A549 (cell line): ENCODE measurements at regions not wholly inside any gene's neighbourhood (a gene's known extent, or its start where the extent isn't known, plus 50 kb on each side); places are given as distances from the start of the nearest gene placed in this dataset.

Experiments
- ATAC-seq, 2 experiments: fragments of 200-7000 bp in 1 of 2; fragments of >200 bp in 1 of 2; cut with Nextera tagmentation in 1 of 2; cut with Tn5 transposase in 1 of 2; 3 replicates each; pipeline versions ENCODE4 v1.8.0 to v1.9.1; 2018 to 2020; ENCODE audit warnings: mild to moderate bottlenecking in 1 of 2, moderate library complexity in 1 of 2
- CTCF ChIA-PET: fragments of 300-600 bp; sonication (Branson Sonifier 250); formaldehyde crosslinking; extraction: SDS; loops from one replicate; lab custom pipeline; 2021; ENCODE audit warnings: antibody characterized with exemption, inconsistent platforms; lab: Yijun Ruan, JAX
- POLR2A ChIA-PET: fragments of 350-600 bp; formaldehyde crosslinking; extraction: SDS; loops from one replicate; lab custom pipeline; 2021; ENCODE audit warnings: antibody characterized with exemption, inconsistent platforms; lab: Yijun Ruan, JAX
- DNase-seq, 2 experiments: peaks; one replicate each; pipeline versions ENCODE4 v3.0.0 to v3.0.0-alpha.2; 2011 to 2016; ENCODE audit warnings: low read depth in 1 of 2, low spot score in 1 of 2
- FAIRE-seq: peaks from 2 replicates; lab custom pipeline; 2011; peaks lifted over from hg19 to GRCh38; lab: Jason Lieb, UNC
- H3K27ac ChIP-seq, 2 experiments: fragments of >200 bp; sonication (Bioruptor Twin); formaldehyde crosslinking; 3 replicates each; pipeline ENCODE4 v1.5.1; 2016 to 2017
- H3K4me1 ChIP-seq: fragments of >200 bp; sonication (Bioruptor Twin); formaldehyde crosslinking; 3 replicates; pipeline ENCODE4 v1.6.1; 2016
- H3K4me2 ChIP-seq: fragments of >200 bp; sonication (Bioruptor Twin); formaldehyde crosslinking; 3 replicates; pipeline ENCODE4 v1.6.1; 2016
- H3K4me3 ChIP-seq: fragments of >200 bp; sonication (Bioruptor Twin); formaldehyde crosslinking; 3 replicates; pipeline ENCODE4 v1.5.1; 2016
- H3K9me3 ChIP-seq: fragments of >200 bp; sonication (Bioruptor Twin); formaldehyde crosslinking; 3 replicates; pipeline ENCODE4 v1.6.1; 2016
- BHLHE40 ChIP-seq: IDR thresholded peaks from 2 replicates; pipeline ENCODE4 v1.6.1; 2012; ENCODE audit warnings: low read depth, low read length, inconsistent platforms
- CBX2 ChIP-seq: fragments of 200-600 bp; sonication (generic); IDR thresholded peaks from 2 replicates; pipeline ENCODE4 v1.6.1; 2016; ENCODE audit warnings: low read depth, mild to moderate bottlenecking, borderline replicate concordance
- CBX8 ChIP-seq: fragments of 200-600 bp; sonication (generic); IDR thresholded peaks from 2 replicates; pipeline ENCODE4 v1.6.1; 2016
- CTCF ChIP-seq: fragments of >200 bp; sonication (Bioruptor Twin); formaldehyde crosslinking; IDR thresholded peaks from 3 replicates; pipeline ENCODE4 v1.5.1; 2016
- E2F6 ChIP-seq: IDR thresholded peaks from 2 replicates; pipeline ENCODE4 v1.6.1; 2012; ENCODE audit warnings: low read depth, borderline replicate concordance
- ELK1 ChIP-seq: fragments of 150-350 bp; IDR thresholded peaks from 2 replicates; pipeline ENCODE4 v1.6.1; 2014; ENCODE audit warnings: low read depth, mild to moderate bottlenecking, low read length
- FOSL2 ChIP-seq, 2 experiments: fragments of 450-650 bp in 1 of 2; fragments of >200 bp in 1 of 2; sonication (Bioruptor Twin) in 1 of 2; formaldehyde crosslinking; IDR thresholded peaks; 2 replicates each; pipeline versions ENCODE4 v1.5.0 to v1.6.1; 2016 to 2020; ENCODE audit warnings: mild to moderate bottlenecking in 1 of 2, moderate library complexity in 1 of 2
- GATA3 ChIP-seq: IDR thresholded peaks from 2 replicates; pipeline ENCODE4 v1.6.1; 2012; ENCODE audit warnings: borderline replicate concordance
- HEYL ChIP-seq: fragments of 250-450 bp; sonication (Bioruptor Pico); IDR thresholded peaks from 2 replicates; pipeline ENCODE4 v1.8.0; 2021; ENCODE audit warnings: mild to moderate bottlenecking, moderate library complexity
- HMGXB4 ChIP-seq: fragments of 250-450 bp; sonication (Bioruptor Pico); IDR thresholded peaks from 2 replicates; pipeline ENCODE4 v1.5.0; 2021; ENCODE audit warnings: mild to moderate bottlenecking, moderate library complexity, borderline replicate concordance
- HOXA7 ChIP-seq: fragments of 250-450 bp; sonication (Bioruptor Pico); IDR thresholded peaks from 2 replicates; pipeline ENCODE4 v1.5.0; 2020; ENCODE audit warnings: mild to moderate bottlenecking, moderate library complexity
- JUN ChIP-seq, 2 experiments: fragments of >200 bp; sonication (Bioruptor Twin); formaldehyde crosslinking; IDR thresholded peaks; 2 replicates in 1 of 2; 3 replicates in 1 of 2; pipeline ENCODE4 v1.6.1; 2016 to 2017
- JUNB ChIP-seq: fragments of >200 bp; sonication (Bioruptor Twin); formaldehyde crosslinking; IDR thresholded peaks from 2 replicates; pipeline ENCODE4 v1.6.1; 2016
- NR3C1 ChIP-seq: fragments of >200 bp; sonication (Bioruptor Twin); formaldehyde crosslinking; IDR thresholded peaks from 3 replicates; pipeline ENCODE4 v1.6.1; 2017
- POLR2A ChIP-seq: IDR thresholded peaks from 2 replicates; pipeline ENCODE4 v1.6.1; 2012; ENCODE audit warnings: mild to moderate bottlenecking, low read length
- RARB ChIP-seq: fragments of 250-450 bp; sonication (Bioruptor Pico); IDR thresholded peaks from 2 replicates; pipeline ENCODE4 v1.8.0; 2021; ENCODE audit warnings: mild to moderate bottlenecking, moderate library complexity
- RNF2 ChIP-seq: fragments of 200-600 bp; sonication (generic); IDR thresholded peaks from 2 replicates; pipeline ENCODE4 v1.6.1; 2016; ENCODE audit warnings: low read depth, mild to moderate bottlenecking, antibody characterized with exemption, moderate library complexity, borderline replicate concordance
- SMC3 ChIP-seq: fragments of >200 bp; sonication (Bioruptor Twin); formaldehyde crosslinking; IDR thresholded peaks from 3 replicates; pipeline ENCODE4 v1.6.1; 2018; ENCODE audit warnings: inconsistent platforms
- USF2 ChIP-seq: fragments of 450-650 bp; IDR thresholded peaks from 2 replicates; pipeline ENCODE4 v1.6.1; 2014; ENCODE audit warnings: antibody characterized with exemption
- ZFP36 ChIP-seq: fragments of 450-650 bp; IDR thresholded peaks from 2 replicates; pipeline ENCODE4 v1.6.1; 2014; ENCODE audit warnings: borderline replicate concordance; ENCODE audit not compliant: partially characterized antibody
- WGBS: methylation state at CpG from one replicate; pipeline ENCODE4 v1.1.6; 2017; ENCODE audit errors: missing lambda C conversion rate; 5-methylcytosine and 5-hydroxymethylcytosine counted together
- TF ChIP-seq, protein P1 (sequence below): fragments of >200 bp; sonication (Bioruptor Twin); formaldehyde crosslinking; IDR thresholded peaks from 3 replicates; pipeline ENCODE4 v1.6.1; 2016
- TF ChIP-seq, protein P2 (sequence below): fragments of 200-600 bp; sonication (generic); IDR thresholded peaks from 2 replicates; pipeline ENCODE4 v1.6.1; 2016; ENCODE audit warnings: antibody characterized with exemption, mild to moderate bottlenecking, moderate library complexity
- TF ChIP-seq, protein P3 (sequence below): IDR thresholded peaks from 2 replicates; pipeline ENCODE4 v1.6.1; 2012

DNA sequence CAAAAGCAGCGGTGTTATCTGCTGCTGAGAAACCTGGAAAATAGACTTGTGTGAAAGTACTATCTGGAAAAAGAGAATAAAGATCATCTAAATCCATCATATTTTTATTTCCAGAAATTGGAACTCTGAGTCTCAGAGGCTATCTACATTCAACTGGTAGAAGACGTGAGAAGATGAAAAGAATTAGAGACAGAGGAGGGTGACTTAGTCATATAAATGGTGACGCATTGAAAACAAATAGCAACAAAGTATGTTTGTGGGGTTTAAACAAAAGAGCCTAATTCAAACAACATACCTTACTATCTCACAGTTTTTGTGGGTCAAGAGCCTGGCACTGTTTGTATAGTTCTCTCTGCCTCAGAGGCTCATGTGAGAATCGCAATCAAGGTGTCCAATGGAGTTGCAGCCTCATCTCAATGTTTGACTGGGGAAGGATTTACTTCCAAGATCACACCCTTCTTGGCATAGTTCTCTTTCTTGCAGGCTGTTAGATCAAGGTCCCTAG is 757.1 kb upstream of the SLC35B3 start:
- Histone ChIP-seq H3K4me3 (no peak overlapping the region), H3K27ac (no peak overlapping the region), H3K4me2 (peak overlapping the region; percentile 44), H3K9me3 (no peaks in the 10 kb centered on the region), H3K4me1 (peaks cover 10% of the 10 kb centered on the region; the same call in 1 of the 3 replicates)
- WGBS: 39% methylated on average over 4 of the region's 4 CpGs
- ATAC-seq: peak; percentile 66 to 88
- TF ChIP-seq FOSL2 (IDR thresholded peaks at IDR 0.05) (no peak), FOSL2 (CRISPR knock-in tag; IDR thresholded peaks at IDR 0.05) (peak; percentile 66), GATA3 (peak; percentile 38; the same call in 1 of the 2 replicates)
- TF ChIP-seq, protein P1, sequence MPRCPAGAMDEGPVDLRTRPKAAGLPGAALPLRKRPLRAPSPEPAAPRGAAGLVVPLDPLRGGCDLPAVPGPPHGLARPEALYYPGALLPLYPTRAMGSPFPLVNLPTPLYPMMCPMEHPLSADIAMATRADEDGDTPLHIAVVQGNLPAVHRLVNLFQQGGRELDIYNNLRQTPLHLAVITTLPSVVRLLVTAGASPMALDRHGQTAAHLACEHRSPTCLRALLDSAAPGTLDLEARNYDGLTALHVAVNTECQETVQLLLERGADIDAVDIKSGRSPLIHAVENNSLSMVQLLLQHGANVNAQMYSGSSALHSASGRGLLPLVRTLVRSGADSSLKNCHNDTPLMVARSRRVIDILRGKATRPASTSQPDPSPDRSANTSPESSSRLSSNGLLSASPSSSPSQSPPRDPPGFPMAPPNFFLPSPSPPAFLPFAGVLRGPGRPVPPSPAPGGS: no peak
- ChIA-PET CTCF (no interaction called here), POLR2A (no interaction called here)
- FAIRE-seq: no peak
- DNase-seq: peak; percentile 2 to 38

DNA sequence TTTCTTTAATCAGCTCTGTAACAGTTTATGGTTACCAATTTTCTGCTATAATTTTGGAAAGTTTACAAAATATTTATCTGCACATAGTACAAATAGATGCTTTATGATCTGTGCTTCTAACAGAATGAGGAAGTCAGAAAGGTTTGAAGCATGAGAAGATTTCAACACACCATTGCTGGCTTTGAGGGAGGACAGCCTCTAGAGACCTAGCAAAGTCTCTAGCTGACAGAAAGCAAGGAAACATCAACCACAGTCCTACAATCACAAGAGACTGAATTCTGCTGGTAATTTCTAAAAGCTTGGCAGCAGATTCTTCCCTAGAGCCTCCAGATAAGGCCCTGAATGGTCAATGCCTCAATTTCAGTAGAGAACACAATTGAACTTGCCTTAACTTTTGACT is 750.8 kb upstream of the SLC35B3 start:
- Histone ChIP-seq H3K4me3 (no peak overlapping the region), H3K9me3 (no peaks in the 10 kb centered on the region), H3K4me2 (no peak overlapping the region), H3K27ac (no peak overlapping the region), H3K4me1 (no peaks in the 10 kb centered on the region)
- ATAC-seq: no peak
- DNase-seq: no peak
- no peak for FAIRE-seq
- ChIA-PET CTCF (no interaction called here), POLR2A (no interaction called here)
- TF ChIP-seq BHLHE40: no peak
- TF ChIP-seq, protein P2, sequence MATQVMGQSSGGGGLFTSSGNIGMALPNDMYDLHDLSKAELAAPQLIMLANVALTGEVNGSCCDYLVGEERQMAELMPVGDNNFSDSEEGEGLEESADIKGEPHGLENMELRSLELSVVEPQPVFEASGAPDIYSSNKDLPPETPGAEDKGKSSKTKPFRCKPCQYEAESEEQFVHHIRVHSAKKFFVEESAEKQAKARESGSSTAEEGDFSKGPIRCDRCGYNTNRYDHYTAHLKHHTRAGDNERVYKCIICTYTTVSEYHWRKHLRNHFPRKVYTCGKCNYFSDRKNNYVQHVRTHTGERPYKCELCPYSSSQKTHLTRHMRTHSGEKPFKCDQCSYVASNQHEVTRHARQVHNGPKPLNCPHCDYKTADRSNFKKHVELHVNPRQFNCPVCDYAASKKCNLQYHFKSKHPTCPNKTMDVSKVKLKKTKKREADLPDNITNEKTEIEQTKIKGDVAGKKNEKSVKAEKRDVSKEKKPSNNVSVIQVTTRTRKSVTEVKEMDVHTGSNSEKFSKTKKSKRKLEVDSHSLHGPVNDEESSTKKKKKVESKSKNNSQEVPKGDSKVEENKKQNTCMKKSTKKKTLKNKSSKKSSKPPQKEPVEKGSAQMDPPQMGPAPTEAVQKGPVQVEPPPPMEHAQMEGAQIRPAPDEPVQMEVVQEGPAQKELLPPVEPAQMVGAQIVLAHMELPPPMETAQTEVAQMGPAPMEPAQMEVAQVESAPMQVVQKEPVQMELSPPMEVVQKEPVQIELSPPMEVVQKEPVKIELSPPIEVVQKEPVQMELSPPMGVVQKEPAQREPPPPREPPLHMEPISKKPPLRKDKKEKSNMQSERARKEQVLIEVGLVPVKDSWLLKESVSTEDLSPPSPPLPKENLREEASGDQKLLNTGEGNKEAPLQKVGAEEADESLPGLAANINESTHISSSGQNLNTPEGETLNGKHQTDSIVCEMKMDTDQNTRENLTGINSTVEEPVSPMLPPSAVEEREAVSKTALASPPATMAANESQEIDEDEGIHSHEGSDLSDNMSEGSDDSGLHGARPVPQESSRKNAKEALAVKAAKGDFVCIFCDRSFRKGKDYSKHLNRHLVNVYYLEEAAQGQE: no peak
- no peak for TF ChIP-seq CBX2
- TF ChIP-seq JUNB: no peak
- TF ChIP-seq POLR2A: no peak
- no peak for TF ChIP-seq CTCF
- no peak for TF ChIP-seq SMC3
- TF ChIP-seq E2F6: no peak
- no peak for TF ChIP-seq CBX8
- no peak for TF ChIP-seq ZFP36
- no peak for TF ChIP-seq HOXA7 (CRISPR knock-in tag)
- no peak for TF ChIP-seq NR3C1

- H3K27ac ChIP-seq: no peak overlapping the region
- no peak overlapping the region for H3K4me2 ChIP-seq
- H3K4me3 ChIP-seq: no peak overlapping the region
- ChIA-PET POLR2A (no interaction called here), CTCF (no interaction called here)
- WGBS: 6% methylated on average over 2 of the region's 2 CpGs
- FAIRE-seq: no peak
- no peaks in the 10 kb centered on the region for H3K9me3 ChIP-seq
- no peaks in the 10 kb centered on the region for H3K4me1 ChIP-seq
- DNase-seq: no peak
- ATAC-seq: no peak
- TF ChIP-seq ELK1 (no peak), USF2 (no peak), HEYL (CRISPR knock-in tag) (no peak), RNF2 (no peak), HMGXB4 (CRISPR knock-in tag) (no peak), JUN (IDR thresholded peaks at IDR 0.05) (no peak), RARB (CRISPR knock-in tag) (no peak)
- TF ChIP-seq, protein P3, sequence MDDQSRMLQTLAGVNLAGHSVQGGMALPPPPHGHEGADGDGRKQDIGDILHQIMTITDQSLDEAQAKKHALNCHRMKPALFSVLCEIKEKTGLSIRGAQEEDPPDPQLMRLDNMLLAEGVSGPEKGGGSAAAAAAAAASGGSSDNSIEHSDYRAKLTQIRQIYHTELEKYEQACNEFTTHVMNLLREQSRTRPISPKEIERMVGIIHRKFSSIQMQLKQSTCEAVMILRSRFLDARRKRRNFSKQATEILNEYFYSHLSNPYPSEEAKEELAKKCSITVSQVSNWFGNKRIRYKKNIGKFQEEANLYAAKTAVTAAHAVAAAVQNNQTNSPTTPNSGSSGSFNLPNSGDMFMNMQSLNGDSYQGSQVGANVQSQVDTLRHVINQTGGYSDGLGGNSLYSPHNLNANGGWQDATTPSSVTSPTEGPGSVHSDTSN: no peak
These were observed 742.7 kb upstream of the SLC35B3 start for GRCh38 chr6:9178071-9178470.
